GM19468 (cell line): ENCODE measurements at regions not wholly inside any gene's neighbourhood (a gene's known extent, or its start where the extent isn't known, plus 50 kb on each side); places are given as distances from the start of the nearest gene placed in this dataset.
A peak's percentile ranks its signal among the peaks of the same experiment; 100 is the strongest.
"Not testable (repeated sequence)": the region's sequence is repeated elsewhere in the genome, so short reads cannot be mapped to it uniquely, and the experiment has no call there.

Experiments used
- ATAC-seq: cut with Tn5 transposase; IDR thresholded peaks from one replicate; pipeline ENCODE4 v1.9.1; 2021; ENCODE audit warnings: mild to moderate bottlenecking, moderate library complexity, moderate number of reproducible peaks; ENCODE audit not compliant: unreplicated experiment; ENCODE audit errors: extremely low read depth

DNA sequence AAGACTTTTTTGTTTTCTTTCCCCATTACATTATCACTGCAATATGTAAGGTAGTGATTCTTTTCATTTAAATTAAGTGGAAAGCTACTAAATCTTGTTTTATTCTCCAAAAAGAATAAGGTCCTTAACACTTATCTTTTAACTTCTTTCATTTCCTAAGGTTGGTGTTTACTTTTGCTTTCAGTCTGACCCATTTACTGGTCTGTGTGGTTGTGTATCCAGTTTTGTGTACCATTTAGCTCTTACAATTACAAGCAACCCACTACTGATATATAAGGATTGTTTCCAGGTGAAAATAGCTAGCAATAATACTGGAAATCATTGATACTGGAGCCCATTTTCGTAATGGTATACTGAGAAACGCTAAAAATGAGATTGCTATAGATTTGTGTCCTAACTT, 123.1 kb upstream of the CXorf66 start:
- ATAC-seq: no peak

DNA sequence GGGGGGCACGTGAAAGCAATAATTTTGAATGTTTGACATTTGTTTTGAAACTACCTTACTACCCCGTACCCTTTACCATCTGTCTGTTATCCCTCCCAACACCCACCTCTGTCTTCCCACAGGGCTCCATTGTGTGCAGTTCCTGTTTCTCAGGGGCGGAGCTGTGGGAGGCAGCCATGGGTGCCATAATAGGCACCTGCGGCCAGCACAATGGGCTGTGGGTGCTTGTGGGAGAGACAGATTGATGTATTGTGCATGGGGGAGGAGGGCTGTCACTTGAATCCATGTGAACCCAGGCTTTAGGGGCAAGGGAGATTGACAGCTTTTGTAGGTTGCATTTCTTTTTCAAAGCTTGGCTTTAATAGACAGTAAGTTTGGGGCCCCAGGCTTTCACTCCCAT, 122.6 kb upstream of the CXorf66 start:
- no peak for ATAC-seq

DNA sequence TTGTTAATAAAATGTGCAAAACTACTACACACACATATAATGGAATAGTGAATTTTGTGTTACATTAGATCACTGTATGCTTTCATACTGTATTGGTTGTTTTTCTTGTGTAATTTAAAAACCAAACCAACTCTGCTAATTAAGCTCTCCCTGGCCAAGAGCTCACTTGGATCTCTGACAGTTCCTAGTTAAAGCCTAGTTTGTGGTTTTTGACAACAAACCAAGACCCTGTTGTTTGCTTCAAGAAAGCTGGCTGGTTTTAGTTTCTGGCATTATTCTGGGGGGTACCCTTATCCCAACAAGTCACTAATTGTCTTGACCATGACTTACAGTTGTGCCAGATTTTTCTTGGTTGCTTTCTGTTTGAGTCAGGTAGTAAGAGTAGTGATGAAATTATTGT, 121.4 kb upstream of the CXorf66 start:
- ATAC-seq: no peak

DNA sequence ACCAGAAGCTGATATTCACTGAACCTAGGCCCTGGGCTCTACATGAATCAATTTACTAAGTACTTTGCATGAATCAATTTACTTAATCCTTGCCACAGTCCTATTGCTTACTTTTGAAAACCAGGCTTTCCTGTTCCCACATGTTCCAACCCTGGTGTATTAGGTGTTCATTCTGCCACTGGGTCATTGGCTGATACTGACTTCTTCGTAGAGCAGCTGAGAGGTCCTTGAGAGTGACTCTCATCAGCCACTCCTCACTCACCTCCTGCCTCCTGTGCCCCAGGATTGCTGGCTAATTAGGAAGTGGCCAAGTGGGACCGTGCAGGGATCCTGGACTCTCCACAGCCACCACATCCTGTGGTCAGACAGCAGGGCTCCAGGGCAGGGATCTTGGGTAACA, 109.5 kb upstream of the CXorf66 start:
- ATAC-seq: not testable (repeated sequence)

DNA sequence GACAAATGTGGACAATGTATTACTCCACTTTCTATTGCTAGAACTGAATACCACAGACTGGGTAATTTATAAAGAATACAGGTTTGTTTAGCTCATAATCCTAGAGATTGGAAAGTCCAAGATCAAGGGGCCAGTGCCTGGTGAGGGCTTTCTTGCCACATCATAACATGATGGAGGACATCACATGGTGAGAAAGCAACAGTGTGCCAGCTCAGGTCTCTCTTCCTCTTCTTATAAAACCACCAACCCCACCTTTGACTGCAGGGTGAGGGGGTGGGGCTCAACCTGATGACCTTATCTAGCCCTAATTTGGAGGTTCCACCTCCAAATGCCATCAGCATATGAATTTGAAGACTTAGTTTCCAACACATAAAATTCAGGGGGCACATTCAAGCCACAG, 105.7 kb upstream of the CXorf66 start:
- ATAC-seq: no peak

DNA sequence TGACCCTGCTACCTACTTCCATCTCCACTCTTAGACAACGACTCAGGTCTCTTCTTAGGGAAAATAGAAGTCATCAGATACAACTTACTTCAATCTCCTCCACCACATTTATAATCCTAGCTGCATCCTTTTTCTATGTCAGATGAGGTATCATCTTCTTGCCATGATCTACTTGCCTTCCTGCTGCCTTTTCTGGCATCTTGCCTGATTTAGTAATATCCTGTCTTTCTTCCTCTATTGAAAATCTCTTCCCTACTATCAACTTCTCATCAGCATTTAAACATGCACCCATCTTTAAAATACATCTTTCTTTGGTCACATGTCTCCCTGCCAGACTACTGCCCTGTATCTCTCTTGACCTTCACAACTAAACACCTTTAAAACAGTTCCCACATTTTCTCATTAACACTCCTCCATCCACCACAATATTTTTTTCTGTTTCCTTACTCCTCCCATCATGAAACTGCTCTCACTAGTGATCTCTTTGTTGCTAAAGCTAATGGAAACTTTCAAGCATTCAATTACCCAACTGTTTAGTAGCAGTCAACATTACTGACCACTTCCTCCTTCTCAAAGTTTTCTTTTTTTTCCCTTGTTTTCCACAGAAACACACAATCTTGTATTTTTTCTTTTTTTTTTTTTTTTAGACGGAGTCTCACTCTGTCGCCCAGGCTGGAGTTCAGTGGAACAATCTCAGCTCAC, 100.8 kb upstream of the CXorf66 start:
- no peak for ATAC-seq

DNA sequence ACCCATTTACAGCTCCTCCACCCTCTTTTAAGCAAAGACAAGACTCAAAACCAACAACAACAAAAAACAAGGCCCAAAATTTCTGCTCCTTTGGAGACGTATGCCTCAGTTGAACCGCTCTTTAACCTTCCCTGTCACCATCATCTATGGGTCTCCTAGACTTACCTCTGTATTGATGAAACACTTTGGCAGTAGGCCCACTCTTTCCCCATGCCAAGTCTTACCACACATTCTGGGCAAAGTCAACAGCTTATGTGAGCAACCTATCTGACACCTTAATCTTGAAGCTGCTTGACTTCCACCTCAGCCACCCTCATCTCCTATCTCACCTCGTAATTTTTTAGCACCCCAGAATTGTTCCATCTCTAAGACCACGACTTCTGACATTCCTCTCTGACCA, 99.7 kb upstream of the CXorf66 start:
- no peak for ATAC-seq

DNA sequence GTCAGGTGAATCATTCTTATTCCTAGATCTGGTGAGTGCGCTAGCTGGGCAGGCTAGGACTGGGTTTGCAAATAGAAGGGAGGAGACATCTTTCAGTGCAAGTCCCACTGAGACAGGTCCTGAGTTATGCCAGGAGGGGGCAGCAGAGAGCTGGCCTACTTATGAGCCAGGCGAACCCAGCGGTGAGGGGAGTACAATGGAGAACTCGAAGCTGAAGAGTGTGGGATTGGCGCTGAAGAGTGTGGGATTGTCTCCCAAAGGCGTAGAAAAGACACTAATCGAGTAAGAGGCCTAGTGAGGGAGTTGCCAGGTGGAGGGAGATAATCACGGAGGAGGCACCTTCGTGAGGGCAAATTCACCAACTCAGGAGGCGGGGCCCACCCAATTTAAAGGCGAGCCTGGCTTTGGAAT, 91.7 kb upstream of the CXorf66 start:
- ATAC-seq: peak; percentile 94

DNA sequence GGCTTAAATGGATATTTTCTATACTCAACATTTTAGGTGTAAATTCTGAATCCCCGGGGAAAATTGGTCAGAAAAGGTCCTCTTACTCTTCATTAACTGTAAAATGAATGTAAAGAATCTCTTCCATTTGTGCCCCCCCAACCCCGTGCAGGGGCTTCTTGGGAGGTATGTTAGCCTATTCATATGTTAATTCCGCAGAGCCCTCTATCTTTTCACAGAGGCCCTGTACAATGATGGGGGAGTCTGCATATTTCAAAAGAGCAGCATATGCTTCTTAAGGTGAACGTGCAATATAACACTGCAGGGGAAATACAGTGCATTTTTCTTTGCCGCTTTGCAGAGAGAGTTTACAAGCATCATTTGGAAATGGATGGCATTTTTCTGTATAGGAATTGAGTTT, 88.5 kb upstream of the CXorf66 start:
- no peak for ATAC-seq

DNA sequence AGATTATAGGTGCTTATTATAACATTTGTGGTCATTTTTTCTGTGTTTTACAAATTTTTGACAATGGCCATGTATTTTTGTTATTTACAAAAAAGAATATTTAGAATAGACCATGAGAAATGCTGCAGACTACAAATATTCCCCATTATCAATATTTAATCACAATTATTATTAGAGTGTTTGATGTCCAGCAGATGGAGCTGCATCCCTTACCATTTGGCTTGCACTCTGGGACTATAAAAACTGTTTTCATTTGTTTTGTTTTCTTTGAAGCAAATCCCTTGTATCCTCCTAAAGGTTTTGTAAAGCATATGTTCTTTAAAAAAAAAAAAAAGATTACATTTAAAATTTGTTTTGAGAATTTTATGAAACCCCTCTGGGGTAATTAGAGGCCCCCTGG, 85.6 kb upstream of the CXorf66 start:
- ATAC-seq: no peak

DNA sequence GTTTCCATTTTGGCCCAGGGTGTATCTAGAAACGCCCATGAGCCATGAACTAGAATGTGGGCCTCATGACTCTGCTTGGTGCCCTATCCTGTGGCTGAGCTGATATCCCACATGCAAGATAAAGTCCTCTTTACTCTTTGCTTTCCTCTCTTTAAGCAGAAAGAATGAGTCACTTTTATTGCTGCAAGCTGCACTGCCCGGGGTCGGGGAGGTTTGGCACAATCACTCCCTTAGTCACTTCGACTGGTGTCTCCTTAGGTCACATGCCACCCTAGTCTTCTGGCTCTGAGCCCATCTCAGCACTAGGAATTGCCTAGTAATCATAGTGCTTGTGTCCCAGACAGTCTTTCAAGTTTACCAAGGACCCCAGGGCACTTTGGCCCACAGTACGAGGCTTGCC, 75.1 kb upstream of the CXorf66 start:
- ATAC-seq: no peak

DNA sequence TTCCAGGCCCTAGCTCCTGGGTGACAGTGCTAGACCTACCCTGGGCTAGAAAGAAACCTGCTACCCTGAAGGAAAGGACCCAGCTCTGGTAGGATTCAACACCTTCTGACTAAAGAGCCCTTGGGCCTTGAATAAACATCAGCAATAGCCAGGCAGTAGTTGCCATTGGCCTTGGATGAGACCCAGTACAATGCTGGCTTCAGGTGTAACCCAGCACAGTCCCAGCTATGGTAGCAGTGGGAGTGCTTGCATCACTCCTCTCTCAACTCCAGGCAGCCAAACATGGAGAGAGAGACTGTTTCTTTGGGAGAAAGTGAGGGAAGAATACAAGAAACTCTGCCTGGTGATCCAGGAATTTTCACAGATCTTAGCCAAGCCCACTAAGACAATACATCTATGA, 73.5 kb upstream of the CXorf66 start:
- no peak for ATAC-seq

DNA sequence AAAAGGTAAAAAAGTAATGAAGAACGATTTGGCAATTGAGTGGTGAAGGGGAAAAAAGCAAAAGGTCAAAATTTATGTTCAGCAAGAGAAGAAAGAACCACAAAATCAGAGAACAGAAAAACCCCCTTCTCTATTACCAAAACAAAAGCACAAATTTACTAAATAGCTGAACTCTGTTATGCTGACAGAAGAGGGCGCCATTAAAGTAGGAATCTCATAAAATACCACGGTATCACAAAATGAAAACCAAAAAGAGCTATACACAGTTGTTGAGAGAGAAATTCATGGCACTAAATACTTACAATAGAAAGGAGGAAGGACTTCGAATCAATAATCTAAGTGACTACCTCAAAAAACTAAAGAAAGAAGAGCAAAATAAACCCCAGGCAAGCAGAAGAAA, 69.6 kb upstream of the CXorf66 start:
- no peak for ATAC-seq

DNA sequence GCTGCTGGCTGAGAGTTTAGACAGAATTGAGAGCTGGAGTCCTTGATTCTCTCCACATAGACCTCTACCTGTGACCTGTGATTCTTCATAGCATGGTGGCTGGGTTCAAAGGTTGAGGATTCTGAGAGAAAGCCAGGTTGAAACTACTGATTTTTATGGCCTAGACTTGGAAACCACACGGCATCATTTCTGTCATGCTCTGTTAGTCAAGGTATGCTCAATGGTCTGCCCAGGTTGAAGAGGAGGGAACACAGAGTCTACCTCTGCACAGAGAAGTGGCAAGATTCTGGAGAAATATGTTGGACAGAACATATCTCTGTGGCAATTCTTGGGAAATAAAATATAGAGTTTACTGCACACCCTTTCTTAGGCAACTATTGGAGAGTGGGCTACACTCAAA, 57.2 kb upstream of the CXorf66 start:
- no peak for ATAC-seq

DNA sequence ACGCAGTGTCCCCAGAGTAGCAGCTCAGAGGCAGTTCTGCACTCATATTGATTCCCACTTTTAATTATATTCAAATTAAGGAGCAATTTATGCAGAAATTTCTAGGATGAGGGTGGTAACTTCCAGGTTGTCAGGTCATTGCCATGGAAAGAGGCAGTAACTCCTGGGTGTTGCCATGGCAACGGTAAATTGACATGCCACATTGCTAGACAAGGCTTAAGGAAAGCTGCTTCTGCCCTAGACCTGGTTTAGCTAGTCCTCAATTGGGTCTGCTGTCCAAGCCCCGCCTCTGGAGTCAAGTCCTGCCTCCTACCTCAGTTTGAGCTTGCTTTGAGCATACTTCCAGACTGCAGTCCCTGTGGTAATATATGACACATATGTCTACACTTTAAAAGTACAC, 53.8 kb upstream of the CXorf66 start:
- ATAC-seq: not testable (repeated sequence)
